ENCODE measurements at regions not wholly inside any gene's neighbourhood (a gene's known extent, or its start where the extent isn't known, plus 50 kb on each side); places are given as distances from the start of the nearest gene placed in this dataset.

- TF ChIP-seq CTCF (IDR thresholded peaks at IDR 0.05; ENCODE audit: low read depth, low read length): no peak
- H3K4me3 ChIP-seq (ENCODE audit: low read depth, low read length): no peak overlapping the region
These were observed 135.0 kb upstream of the UBE2E2 start for GRCh38 chr3:23068016-23068728.

- TF ChIP-seq CTCF (IDR thresholded peaks at IDR 0.05; ENCODE audit: low read depth, low read length): no peak
- H3K4me3 ChIP-seq (ENCODE audit: low read depth, low read length): no peak overlapping the region
These were observed 131.8 kb upstream of the UBE2E2 start for GRCh38 chr3:23071296-23071695.

- no peak overlapping the region for H3K4me3 ChIP-seq (ENCODE audit: low read depth, low read length)
- TF ChIP-seq CTCF (IDR thresholded peaks at IDR 0.05; ENCODE audit: low read depth, low read length): no peak
These were observed 131.4 kb upstream of the UBE2E2 start for GRCh38 chr3:23071758-23072157.

- H3K4me3 ChIP-seq (ENCODE audit: low read depth, low read length): no peak overlapping the region
- no peak for TF ChIP-seq CTCF (IDR thresholded peaks at IDR 0.05; ENCODE audit: low read depth, low read length)
These were observed 130.4 kb upstream of the UBE2E2 start for GRCh38 chr3:23072693-23073092.

- no peak overlapping the region for H3K4me3 ChIP-seq (ENCODE audit: low read depth, low read length)
- no peak for TF ChIP-seq CTCF (IDR thresholded peaks at IDR 0.05; ENCODE audit: low read depth, low read length)
These were observed 129.3 kb upstream of the UBE2E2 start for GRCh38 chr3:23073724-23074305.

GRCh38 chr3:23075496-23075895 lies 127.6 kb upstream of the UBE2E2 start:
- H3K4me3 ChIP-seq (ENCODE audit: low read depth, low read length): no peak overlapping the region
- TF ChIP-seq CTCF (IDR thresholded peaks at IDR 0.05; ENCODE audit: low read depth, low read length): no peak

GRCh38 chr3:23076437-23076836 lies 126.7 kb upstream of the UBE2E2 start:
- no peak for TF ChIP-seq CTCF (IDR thresholded peaks at IDR 0.05; ENCODE audit: low read depth, low read length)
- H3K4me3 ChIP-seq (ENCODE audit: low read depth, low read length): no peak overlapping the region

All from WI38 (cell line).